Occipital lobe (tissue), 1 donor: ENCODE measurements at regions not wholly inside any gene's neighbourhood (a gene's known extent, or its start where the extent isn't known, plus 50 kb on each side); places are given as distances from the start of the nearest gene placed in this dataset. TPM values are rescaled to one million over a fixed set of nuclear protein-coding genes. Genes with fewer than 3 reads are reported as not detected.

ENCODE experiments used
- small RNA-seq: library from RNA; depleted of rRNA; stranded (forward); fragments of <200 nt; gene quantifications from one replicate; pipeline ENCODE3, GENCODE V24; 2014

Small RNAs in the stretch of these regions (small RNA-seq; reads per million reads assigned to genes)
- not detected for gene RNU6-412P
